ENCODE measurements at regions not wholly inside any gene's neighbourhood (a gene's known extent, or its start where the extent isn't known, plus 50 kb on each side); places are given as distances from the start of the nearest gene placed in this dataset.

- DNase-seq (ENCODE audit: low spot score), result no peak
- Histone ChIP-seq H3K36me3 (no peaks in the 10 kb centered on the region), H3K27me3 (replicated peaks; ENCODE audit: insufficient read depth) (no peaks in the 10 kb centered on the region), H3K4me1 (replicated peaks) (no peaks in the 10 kb centered on the region), H3K27ac (no peak overlapping the region), H3K9me3 (no peaks in the 10 kb centered on the region), H3K4me3 (no peak overlapping the region)
- no peak for TF ChIP-seq POLR2AphosphoS5 (IDR thresholded peaks at IDR 0.05)
- no peak for TF ChIP-seq POLR2A (IDR thresholded peaks at IDR 0.05)
- TF ChIP-seq CTCF (IDR thresholded peaks at IDR 0.05), result no peak
- intact Hi-C loops (cut with DNase I), result no loop called here
- WGBS, result 92% methylated on average over 3 of the region's 3 CpGs
Measured at GRCh38 chr3:31218082-31218481, 314.6 kb upstream of the STT3B start.

- Histone ChIP-seq H3K36me3 (no peaks in the 10 kb centered on the region), H3K27me3 (replicated peaks; ENCODE audit: insufficient read depth) (no peaks in the 10 kb centered on the region), H3K4me3 (no peak overlapping the region), H3K9me3 (no peaks in the 10 kb centered on the region), H3K27ac (no peak overlapping the region), H3K4me1 (replicated peaks) (no peaks in the 10 kb centered on the region)
- TF ChIP-seq POLR2A (IDR thresholded peaks at IDR 0.05), result no peak
- TF ChIP-seq CTCF (IDR thresholded peaks at IDR 0.05), result no peak
- TF ChIP-seq POLR2AphosphoS5 (IDR thresholded peaks at IDR 0.05), result no peak
- WGBS, result 64% methylated on average over 2 of the region's 2 CpGs
- intact Hi-C loops (cut with DNase I), result no loop called here
- DNase-seq (ENCODE audit: low spot score), result no peak
Measured at GRCh38 chr3:31219131-31219843, 313.4 kb upstream of the STT3B start.

GRCh38 chr3:31220431-31220830, 312.3 kb upstream of the STT3B start:
- 98% methylated on average over 4 of the region's 4 CpGs for WGBS
- intact Hi-C loops (cut with DNase I), result no loop called here
- no peak for DNase-seq (ENCODE audit: low spot score)

GRCh38 chr3:31223278-31223677, 309.4 kb upstream of the STT3B start:
- WGBS, result 86% methylated on average over 4 of the region's 4 CpGs
- TF ChIP-seq POLR2A (IDR thresholded peaks at IDR 0.05) (no peak), POLR2AphosphoS5 (IDR thresholded peaks at IDR 0.05) (no peak), CTCF (IDR thresholded peaks at IDR 0.05) (no peak)
- DNase-seq (ENCODE audit: low spot score), result no peak

More at GRCh38 chr3:31220431-31220830, 312.3 kb upstream of the STT3B start:
- Histone ChIP-seq H3K27ac (no peak overlapping the region), H3K36me3 (no peaks in the 10 kb centered on the region), H3K9me3 (no peaks in the 10 kb centered on the region), H3K27me3 (replicated peaks; ENCODE audit: insufficient read depth) (no peaks in the 10 kb centered on the region), H3K4me1 (replicated peaks) (no peaks in the 10 kb centered on the region), H3K4me3 (no peak overlapping the region)
- TF ChIP-seq CTCF (IDR thresholded peaks at IDR 0.05) (no peak), POLR2AphosphoS5 (IDR thresholded peaks at IDR 0.05) (no peak), POLR2A (IDR thresholded peaks at IDR 0.05) (no peak)

GRCh38 chr3:31224936-31225335, 307.8 kb upstream of the STT3B start:
- WGBS, result 95% methylated on average over 5 of the region's 5 CpGs
- no peak for DNase-seq (ENCODE audit: low spot score)
- intact Hi-C loops (cut with DNase I), result no loop called here

More at GRCh38 chr3:31223278-31223677, 309.4 kb upstream of the STT3B start:
- Histone ChIP-seq H3K4me3 (no peak overlapping the region), H3K27ac (no peak overlapping the region), H3K9me3 (no peaks in the 10 kb centered on the region), H3K4me1 (replicated peaks) (peaks cover 10% of the 10 kb centered on the region), H3K36me3 (no peaks in the 10 kb centered on the region), H3K27me3 (replicated peaks; ENCODE audit: insufficient read depth) (no peaks in the 10 kb centered on the region)
- intact Hi-C loops (cut with DNase I), result no loop called here

More at GRCh38 chr3:31224936-31225335, 307.8 kb upstream of the STT3B start:
- Histone ChIP-seq H3K27me3 (replicated peaks; ENCODE audit: insufficient read depth) (no peaks in the 10 kb centered on the region), H3K27ac (no peak overlapping the region), H3K4me3 (no peak overlapping the region), H3K36me3 (no peaks in the 10 kb centered on the region), H3K4me1 (replicated peaks) (peaks cover 10% of the 10 kb centered on the region), H3K9me3 (no peaks in the 10 kb centered on the region)
- TF ChIP-seq POLR2A (IDR thresholded peaks at IDR 0.05) (no peak), POLR2AphosphoS5 (IDR thresholded peaks at IDR 0.05) (no peak), CTCF (IDR thresholded peaks at IDR 0.05) (no peak)

All from prostate gland (tissue), 2 donors.